NCI-H82 treated with DMSO at 0.1 percent for 48 hours (cell line): ENCODE measurements at regions not wholly inside any gene's neighbourhood (a gene's known extent, or its start where the extent isn't known, plus 50 kb on each side); places are given as distances from the start of the nearest gene placed in this dataset.

Experiments
- DNase-seq: peaks from one replicate; lab custom pipeline; 2025; ENCODE audit not compliant: unreplicated experiment; lab: John Stamatoyannopoulos, UW

GRCh38 chr4:134276476-134276875 lies 74.9 kb upstream of the PABPC4L start:
- no peak for DNase-seq

- no peak for DNase-seq
These were observed 58.5 kb upstream of the PABPC4L start for GRCh38 chr4:134260126-134260525.
